ENCODE measurements at regions not wholly inside any gene's neighbourhood (a gene's known extent, or its start where the extent isn't known, plus 50 kb on each side); places are given as distances from the start of the nearest gene placed in this dataset.

- DNase-seq (ENCODE audit: low spot score), result no peak
- Histone ChIP-seq H3K4me3 (ENCODE audit: low read depth, low read length, poor library complexity, severe bottlenecking) (no peak overlapping the region), H3K36me3 (ENCODE audit: insufficient read depth, low read length, poor library complexity, severe bottlenecking) (no peaks in the 10 kb centered on the region), H3K4me1 (ENCODE audit: insufficient read depth, low read length, poor library complexity, severe bottlenecking) (no peaks in the 10 kb centered on the region), H3K9me3 (ENCODE audit: low read depth, low read length, poor library complexity, severe bottlenecking) (no peaks in the 10 kb centered on the region), H3K27ac (ENCODE audit: low read depth, low read length, poor library complexity, severe bottlenecking) (no peak overlapping the region), H3K27me3 (replicated peaks; ENCODE audit: insufficient read depth, low read depth, low read length, poor library complexity) (no peaks in the 10 kb centered on the region)
- no TSS peak for BruUV-seq (replicated peaks)
- TF ChIP-seq CTCF (conservative IDR thresholded peaks at IDR 0.05; ENCODE audit: low read depth, low read length), result no peak
- no peak for TF ChIP-seq EZH2 (IDR thresholded peaks at IDR 0.05; ENCODE audit: borderline replicate concordance, low read depth, low read length, poor library complexity, severe bottlenecking)
- POLR2A ChIA-PET (ENCODE audit: low non-redundant PET), result no interaction called here
- intact Hi-C loops (cut with micrococcal nuclease; ENCODE audit: unreplicated experiment), result no loop called here
- CTCF ChIA-PET, result no interaction called here
Observed at GRCh38 chr3:72675243-72675642, 173.0 kb downstream of the SHQ1 start.

GRCh38 chr3:72673011-72673771 is 175.1 kb downstream of the SHQ1 start:
- CTCF ChIA-PET, result no interaction called here
- H3K4me1 ChIP-seq (ENCODE audit: insufficient read depth, low read length, poor library complexity, severe bottlenecking), result no peaks in the 10 kb centered on the region
- no peak for DNase-seq (ENCODE audit: low spot score)
- no peaks in the 10 kb centered on the region for H3K36me3 ChIP-seq (ENCODE audit: insufficient read depth, low read length, poor library complexity, severe bottlenecking)
- H3K4me3 ChIP-seq (ENCODE audit: low read depth, low read length, poor library complexity, severe bottlenecking), result no peak overlapping the region
- POLR2A ChIA-PET (ENCODE audit: low non-redundant PET), result no interaction called here
- TF ChIP-seq EZH2 (IDR thresholded peaks at IDR 0.05; ENCODE audit: borderline replicate concordance, low read depth, low read length, poor library complexity, severe bottlenecking), result no peak
- no peak for TF ChIP-seq CTCF (conservative IDR thresholded peaks at IDR 0.05; ENCODE audit: low read depth, low read length)
- intact Hi-C loops (cut with micrococcal nuclease; ENCODE audit: unreplicated experiment), result no loop called here
- H3K27ac ChIP-seq (ENCODE audit: low read depth, low read length, poor library complexity, severe bottlenecking), result no peak overlapping the region
- no peaks in the 10 kb centered on the region for H3K9me3 ChIP-seq (ENCODE audit: low read depth, low read length, poor library complexity, severe bottlenecking)
- BruUV-seq (replicated peaks), result no TSS peak
- H3K27me3 ChIP-seq (replicated peaks; ENCODE audit: insufficient read depth, low read depth, low read length, poor library complexity), result no peaks in the 10 kb centered on the region

GRCh38 chr3:72669224-72669623 is 179.0 kb downstream of the SHQ1 start:
- Histone ChIP-seq H3K27ac (ENCODE audit: low read depth, low read length, poor library complexity, severe bottlenecking) (no peak overlapping the region), H3K36me3 (ENCODE audit: insufficient read depth, low read length, poor library complexity, severe bottlenecking) (no peaks in the 10 kb centered on the region), H3K4me3 (ENCODE audit: low read depth, low read length, poor library complexity, severe bottlenecking) (no peak overlapping the region), H3K4me1 (ENCODE audit: insufficient read depth, low read length, poor library complexity, severe bottlenecking) (no peaks in the 10 kb centered on the region), H3K27me3 (replicated peaks; ENCODE audit: insufficient read depth, low read depth, low read length, poor library complexity) (no peaks in the 10 kb centered on the region), H3K9me3 (ENCODE audit: low read depth, low read length, poor library complexity, severe bottlenecking) (no peaks in the 10 kb centered on the region)
- BruUV-seq (replicated peaks), result no TSS peak
- ChIA-PET POLR2A (ENCODE audit: low non-redundant PET) (no interaction called here), CTCF (no interaction called here)
- no peak for DNase-seq (ENCODE audit: low spot score)
- intact Hi-C loops (cut with micrococcal nuclease; ENCODE audit: unreplicated experiment), result loop anchor here (10.0 kb wide), 1 partner anchor 146 kb away; no protein-coding TSS in a partner anchor
- no peak for TF ChIP-seq CTCF (conservative IDR thresholded peaks at IDR 0.05; ENCODE audit: low read depth, low read length)
